Lung microvascular endothelial cell (primary cell): ENCODE measurements at regions not wholly inside any gene's neighbourhood (a gene's known extent, or its start where the extent isn't known, plus 50 kb on each side); places are given as distances from the start of the nearest gene placed in this dataset.
"Not testable (repeated sequence)": the region's sequence is repeated elsewhere in the genome, so short reads cannot be mapped to it uniquely, and the experiment has no call there.

Source experiments
- DNase-seq, 2 donors: peaks; one replicate each; pipeline versions ENCODE4 v3.0.0 to v3.0.0-alpha.2; 2010; ENCODE audit warnings: low read depth in 2 of 2

DNA sequence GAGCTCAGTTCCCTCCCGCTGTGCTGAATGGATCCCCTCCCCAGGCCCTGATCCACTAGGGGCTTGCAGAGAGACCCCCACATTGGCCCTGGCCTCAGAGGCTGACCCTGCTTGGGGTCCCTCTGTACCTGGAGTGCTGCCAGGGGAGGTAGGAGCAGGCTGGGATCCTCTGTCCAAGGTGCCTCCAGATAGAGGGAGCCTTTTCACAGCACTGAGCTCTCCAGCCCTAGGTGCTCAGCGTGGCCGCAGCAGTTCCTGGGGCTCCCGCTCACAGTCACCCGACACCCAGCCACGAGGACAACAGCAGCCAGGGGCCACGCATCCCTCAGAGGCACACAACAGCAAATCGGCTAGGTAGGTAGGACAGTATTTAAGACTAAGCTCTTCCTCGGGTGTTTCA, 62.2 kb upstream of the IRX2 start:
- DNase-seq, result no peak

DNA sequence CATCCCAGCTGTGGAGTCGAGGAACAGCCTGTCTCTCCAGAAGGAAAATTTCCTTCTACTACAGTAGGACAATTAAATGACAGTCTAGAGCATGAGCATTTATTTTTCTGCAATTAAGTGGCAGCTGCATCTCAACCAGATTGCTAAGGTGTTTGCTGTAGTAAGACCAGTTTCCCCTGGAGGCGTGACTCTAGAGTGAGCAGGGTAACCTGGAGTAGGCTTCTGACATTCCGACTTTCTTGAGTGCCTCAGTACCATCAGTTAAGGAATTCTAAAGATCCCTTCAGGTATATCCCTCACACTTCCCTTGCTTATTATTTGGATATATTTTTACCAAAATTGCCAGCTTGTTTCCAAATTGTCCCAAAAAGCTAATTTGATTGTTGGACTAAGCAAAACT, 59.2 kb upstream of the IRX2 start:
- DNase-seq, result no peak

DNA sequence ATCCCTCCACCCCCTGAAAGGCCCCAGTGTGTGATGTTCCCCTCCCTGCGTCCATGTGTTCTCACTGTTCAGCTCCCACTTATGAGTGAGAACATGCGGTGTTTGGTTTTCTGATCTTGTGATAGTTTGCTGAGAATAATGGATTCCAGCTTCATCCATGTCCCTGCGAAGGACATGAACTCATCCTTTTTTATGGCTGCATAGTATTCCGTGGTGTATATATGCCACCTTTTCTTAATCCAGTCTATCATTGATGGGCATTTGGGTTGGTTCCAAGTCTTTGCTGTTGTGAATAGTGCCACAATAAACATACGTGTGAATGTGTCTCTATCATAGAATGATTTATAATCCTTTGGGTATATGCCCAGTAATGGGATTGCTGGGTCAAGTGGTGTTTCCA, 55.8 kb upstream of the IRX2 start:
- DNase-seq, result not testable (repeated sequence)

- no peak for DNase-seq
These were observed 54.7 kb upstream of the IRX2 start for GRCh38 chr5:2806176-2806575.

DNA sequence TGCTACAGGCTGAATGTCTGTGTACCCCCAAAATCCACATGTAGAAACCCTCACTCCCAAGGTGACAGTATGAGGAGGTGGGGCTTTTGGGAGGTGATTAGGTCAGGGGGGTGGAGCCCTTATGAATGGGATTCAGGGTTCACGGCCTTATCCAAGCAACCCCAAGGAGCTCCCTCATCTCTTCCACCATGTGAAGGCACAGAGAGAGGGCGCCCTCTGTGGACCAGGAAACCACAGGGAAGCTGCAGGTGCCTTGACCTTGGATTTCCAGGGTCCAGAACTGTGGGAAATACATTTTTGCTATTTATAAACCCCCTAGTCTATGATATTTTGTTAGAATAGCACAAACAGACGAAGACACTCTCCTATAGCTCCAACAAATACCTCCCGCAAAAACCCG, 53.6 kb upstream of the IRX2 start:
- no peak for DNase-seq

GRCh38 chr5:2803751-2804150, 52.3 kb upstream of the IRX2 start:
- DNase-seq, result no peak

DNA sequence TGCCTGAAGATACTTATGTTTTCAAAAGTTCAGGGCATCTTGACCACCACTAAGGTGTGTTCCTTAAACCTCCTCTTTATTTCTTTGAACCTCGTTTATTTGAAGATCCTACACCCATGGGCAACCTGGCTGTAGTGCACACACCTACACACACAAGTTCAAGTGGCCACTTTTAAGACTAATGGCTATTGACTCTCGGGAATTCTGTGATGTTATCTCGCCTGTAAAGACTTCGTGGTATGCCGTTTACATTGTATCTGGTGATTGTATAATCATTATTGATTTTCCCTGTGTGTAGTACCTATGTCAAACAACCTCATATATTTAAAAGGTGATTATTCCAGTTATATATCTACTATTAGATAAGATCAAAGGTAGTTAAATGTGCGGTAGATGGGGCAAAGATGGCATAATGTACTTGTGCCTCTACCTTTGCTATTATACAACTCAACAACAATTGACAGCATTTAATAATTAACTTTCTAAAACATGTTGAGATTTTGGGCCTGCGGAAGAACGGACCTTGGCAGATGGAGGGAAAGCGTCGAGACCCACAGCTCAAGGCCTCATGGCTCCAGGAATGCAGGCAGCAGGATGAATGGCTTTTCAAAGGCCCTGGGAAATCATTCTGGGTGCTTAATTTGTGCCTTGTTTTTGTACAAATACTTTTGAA, 51.4 kb upstream of the IRX2 start:
- no peak for DNase-seq

DNA sequence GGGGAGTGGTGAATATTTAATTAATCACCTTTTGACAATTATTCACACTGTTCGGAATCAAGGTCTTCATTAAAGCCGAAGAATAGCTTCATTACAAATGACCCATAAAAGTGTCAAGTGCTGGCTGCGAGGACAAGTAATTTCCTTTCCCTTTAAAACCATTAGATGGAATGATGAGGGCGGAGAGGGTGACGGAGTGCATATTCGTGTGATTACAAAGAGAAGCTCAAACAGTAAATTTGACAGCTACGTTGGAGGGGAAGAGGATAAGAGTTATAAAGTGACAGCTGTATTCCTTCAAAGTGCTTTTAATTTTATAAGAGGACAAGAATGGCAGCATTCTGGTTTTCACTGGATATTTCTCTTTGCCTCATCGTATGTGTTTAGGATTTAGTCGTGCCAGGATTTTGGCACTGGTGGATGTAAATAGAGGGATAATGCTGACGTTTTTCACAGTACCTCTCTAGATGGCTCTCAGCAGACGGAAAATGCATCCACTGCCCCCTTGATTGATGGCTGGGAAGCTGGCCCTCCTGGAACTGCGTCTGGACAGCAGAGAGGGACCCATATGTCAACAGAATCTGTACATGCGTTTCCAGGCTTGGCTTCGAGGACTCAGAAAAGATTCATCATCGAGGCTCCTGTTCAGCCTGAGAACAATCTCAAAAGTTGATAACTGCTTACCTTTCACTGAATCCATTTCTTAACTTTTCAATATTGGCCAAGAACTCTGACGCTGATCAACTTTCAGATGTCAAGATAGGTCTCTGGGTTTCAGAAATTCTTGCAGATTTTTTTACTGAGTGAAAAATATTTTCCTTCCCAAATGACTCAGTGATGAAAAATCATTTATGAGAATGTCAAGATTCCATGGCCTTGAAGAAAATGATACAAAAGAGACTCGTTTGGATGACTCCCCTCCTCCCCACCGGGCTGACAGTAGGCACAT, 50.4 kb upstream of the IRX2 start:
- no peak for DNase-seq
